ENCODE measurements at regions not wholly inside any gene's neighbourhood (a gene's known extent, or its start where the extent isn't known, plus 50 kb on each side); places are given as distances from the start of the nearest gene placed in this dataset.

- no peak for TF ChIP-seq MYC (IDR thresholded peaks at IDR 0.05; ENCODE audit: low read depth, low read length)
- TF ChIP-seq MAX (IDR thresholded peaks at IDR 0.05; ENCODE audit: low read depth, low read length) = no peak
- no peak for TF ChIP-seq CTCF (IDR thresholded peaks at IDR 0.05; ENCODE audit: low read depth, low read length)
- no peak for TF ChIP-seq POLR2A (IDR thresholded peaks at IDR 0.05; ENCODE audit: extremely low read depth, insufficient read length)
- no peak for DNase-seq (ENCODE audit: low read depth)
- no peak overlapping the region for H3K4me3 ChIP-seq (ENCODE audit: low read depth, low read length)
These were observed 130.6 kb downstream of the TPRA1 start for GRCh38 chr3:127459891-127460290.

- no peak overlapping the region for H3K4me3 ChIP-seq (ENCODE audit: low read depth, low read length)
- TF ChIP-seq MYC (IDR thresholded peaks at IDR 0.05; ENCODE audit: low read depth, low read length) = no peak
- TF ChIP-seq POLR2A (IDR thresholded peaks at IDR 0.05; ENCODE audit: extremely low read depth, insufficient read length) = no peak
- DNase-seq (ENCODE audit: low read depth) = peak; percentile 53
These were observed 131.6 kb downstream of the TPRA1 start for GRCh38 chr3:127458696-127459604.

- no peak overlapping the region for H3K4me3 ChIP-seq (ENCODE audit: low read depth, low read length)
- TF ChIP-seq POLR2A (IDR thresholded peaks at IDR 0.05; ENCODE audit: extremely low read depth, insufficient read length) (no peak), CTCF (IDR thresholded peaks at IDR 0.05; ENCODE audit: low read depth, low read length) (no peak), MYC (IDR thresholded peaks at IDR 0.05; ENCODE audit: low read depth, low read length) (no peak), MAX (IDR thresholded peaks at IDR 0.05; ENCODE audit: low read depth, low read length) (no peak)
- no peak for DNase-seq (ENCODE audit: low read depth)
These were observed 132.9 kb downstream of the TPRA1 start for GRCh38 chr3:127457546-127458145.

- TF ChIP-seq CTCF (IDR thresholded peaks at IDR 0.05; ENCODE audit: low read depth, low read length) (no peak), POLR2A (IDR thresholded peaks at IDR 0.05; ENCODE audit: extremely low read depth, insufficient read length) (no peak), MAX (IDR thresholded peaks at IDR 0.05; ENCODE audit: low read depth, low read length) (no peak), MYC (IDR thresholded peaks at IDR 0.05; ENCODE audit: low read depth, low read length) (no peak)
- DNase-seq (ENCODE audit: low read depth) = no peak
- no peak overlapping the region for H3K4me3 ChIP-seq (ENCODE audit: low read depth, low read length)
These were observed 133.4 kb downstream of the TPRA1 start for GRCh38 chr3:127457094-127457475.

GRCh38 chr3:127456471-127457093, 134.0 kb downstream of the TPRA1 start:
- DNase-seq (ENCODE audit: low read depth) = no peak
- H3K4me3 ChIP-seq (ENCODE audit: low read depth, low read length) = no peak overlapping the region
- TF ChIP-seq MYC (IDR thresholded peaks at IDR 0.05; ENCODE audit: low read depth, low read length) (no peak), POLR2A (IDR thresholded peaks at IDR 0.05; ENCODE audit: extremely low read depth, insufficient read length) (no peak), MAX (IDR thresholded peaks at IDR 0.05; ENCODE audit: low read depth, low read length) (no peak), CTCF (IDR thresholded peaks at IDR 0.05; ENCODE audit: low read depth, low read length) (no peak)

Data from NB4 (cell line).